ENCODE measurements at regions not wholly inside any gene's neighbourhood (a gene's known extent, or its start where the extent isn't known, plus 50 kb on each side); places are given as distances from the start of the nearest gene placed in this dataset.

DNA sequence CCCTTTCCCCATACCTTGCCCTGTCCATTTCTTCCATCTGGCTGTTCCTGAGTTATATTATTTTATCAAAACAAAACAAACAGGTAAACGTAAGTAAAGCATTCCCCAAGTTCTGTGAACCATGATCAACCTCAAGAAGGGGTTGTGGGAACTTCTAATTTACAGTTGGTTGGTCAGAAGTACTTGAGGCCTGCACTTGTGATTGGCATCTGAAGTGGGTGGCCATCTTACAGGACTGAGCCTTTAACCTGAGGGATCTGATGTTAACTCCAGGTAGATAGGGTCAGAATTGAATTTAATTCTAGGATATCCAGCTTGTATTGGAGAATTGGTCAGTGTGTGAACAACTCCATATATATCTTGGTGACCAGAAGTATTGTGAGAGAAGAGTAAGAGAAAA, 77.0 kb downstream of the DIO2 start:
- no peaks in the 10 kb centered on the region for H3K23me2 ChIP-seq (ENCODE audit: insufficient read length, low read depth, low read length, poor library complexity, severe bottlenecking)
- H2AFZ ChIP-seq (ENCODE audit: low read length) = no peak overlapping the region
- Mint-ChIP-seq H3K27me3 (ENCODE audit: low read depth) (peaks cover 4% of the 10 kb centered on the region; the same call in 1 of the 2 replicates), H3K9me3 (peaks cover 34% of the 10 kb centered on the region in 2 experiments), H3K4me1 (no peaks in the 10 kb centered on the region), H3K36me3 (ENCODE audit: insufficient read depth in 1 of 3, low read depth in 3 of 3) (peaks cover 5 to 23% (median 16%) of the 10 kb centered on the region in 3 experiments), H3K4me3 (no peak overlapping the region), H3K27ac (no peak overlapping the region)
- no peak overlapping the region for H2BK20ac ChIP-seq (ENCODE audit: low read depth, low read length, poor library complexity, severe bottlenecking)
- no peaks in the 10 kb centered on the region for H3K79me1 ChIP-seq (ENCODE audit: insufficient read depth, low read depth, low read length, poor library complexity, severe bottlenecking)
- H2BK12ac ChIP-seq (ENCODE audit: insufficient read length, low read depth, low read length) = no peak overlapping the region
- H3T11ph ChIP-seq (ENCODE audit: low read length) = no peak overlapping the region
- H3K9ac ChIP-seq (ENCODE audit: extremely low read depth, insufficient read length, low read length) = no peak overlapping the region
- no peaks in the 10 kb centered on the region for H3K4me1 ChIP-seq (ENCODE audit: insufficient read depth, low read length)
- H4K5ac ChIP-seq (ENCODE audit: insufficient read length, low read depth, low read length) = no peak overlapping the region
- H2BK15ac ChIP-seq (ENCODE audit: low read depth, low read length) = no peak overlapping the region
- no peak overlapping the region for H4K8ac ChIP-seq (replicated peaks; ENCODE audit: insufficient read length, low read depth, low read length)
- H2AK5ac ChIP-seq (ENCODE audit: insufficient read length, low read length) = no peak overlapping the region
- no peak overlapping the region for H3K18ac ChIP-seq (ENCODE audit: insufficient read length, low read depth, low read length)
- no peak overlapping the region for H3K23ac ChIP-seq (ENCODE audit: insufficient read length, low read depth, low read length)
- H3K4ac ChIP-seq (ENCODE audit: low read depth, low read length) = no peak overlapping the region
- no peak overlapping the region for H2BK5ac ChIP-seq (ENCODE audit: insufficient read length, low read length)
- H3K79me2 ChIP-seq (ENCODE audit: insufficient read depth, low read length) = no peaks in the 10 kb centered on the region
- H2BK120ac ChIP-seq (ENCODE audit: low read depth, low read length, poor library complexity, severe bottlenecking) = no peak overlapping the region
- no peaks in the 10 kb centered on the region for H4K20me1 ChIP-seq (ENCODE audit: control insufficient read depth, insufficient read depth, insufficient read length)
- no peak overlapping the region for H3K14ac ChIP-seq (ENCODE audit: insufficient read depth, low read length)
- H3K27me3 ChIP-seq (ENCODE audit: insufficient read depth, low read length) = no peaks in the 10 kb centered on the region
- H3K56ac ChIP-seq (ENCODE audit: insufficient read length, low read depth, low read length) = no peak overlapping the region
- WGBS (ENCODE audit: extremely low coverage, insufficient read length, low lambda C conversion rate) = no CpG with 5 or more reads among the region's 1 CpG
- no peak overlapping the region for H4K91ac ChIP-seq (ENCODE audit: insufficient read length, low read depth, low read length)
- no peak for DNase-seq
- H3K9me3 ChIP-seq (ENCODE audit: control insufficient read depth, low read depth, low read length) = peaks cover 14% of the 10 kb centered on the region
- TF ChIP-seq, protein P1, sequence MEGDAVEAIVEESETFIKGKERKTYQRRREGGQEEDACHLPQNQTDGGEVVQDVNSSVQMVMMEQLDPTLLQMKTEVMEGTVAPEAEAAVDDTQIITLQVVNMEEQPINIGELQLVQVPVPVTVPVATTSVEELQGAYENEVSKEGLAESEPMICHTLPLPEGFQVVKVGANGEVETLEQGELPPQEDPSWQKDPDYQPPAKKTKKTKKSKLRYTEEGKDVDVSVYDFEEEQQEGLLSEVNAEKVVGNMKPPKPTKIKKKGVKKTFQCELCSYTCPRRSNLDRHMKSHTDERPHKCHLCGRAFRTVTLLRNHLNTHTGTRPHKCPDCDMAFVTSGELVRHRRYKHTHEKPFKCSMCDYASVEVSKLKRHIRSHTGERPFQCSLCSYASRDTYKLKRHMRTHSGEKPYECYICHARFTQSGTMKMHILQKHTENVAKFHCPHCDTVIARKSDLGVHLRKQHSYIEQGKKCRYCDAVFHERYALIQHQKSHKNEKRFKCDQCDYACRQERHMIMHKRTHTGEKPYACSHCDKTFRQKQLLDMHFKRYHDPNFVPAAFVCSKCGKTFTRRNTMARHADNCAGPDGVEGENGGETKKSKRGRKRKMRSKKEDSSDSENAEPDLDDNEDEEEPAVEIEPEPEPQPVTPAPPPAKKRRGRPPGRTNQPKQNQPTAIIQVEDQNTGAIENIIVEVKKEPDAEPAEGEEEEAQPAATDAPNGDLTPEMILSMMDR (conservative IDR thresholded peaks at IDR 0.05) = no peak
- no peak overlapping the region for H3K4me2 ChIP-seq (ENCODE audit: insufficient read depth, insufficient read length, low read length)
- no peak overlapping the region for H3K27ac ChIP-seq (ENCODE audit: insufficient read length, low read depth, low read length)

All from H9 (cell line).